ENCODE measurements at regions not wholly inside any gene's neighbourhood (a gene's known extent, or its start where the extent isn't known, plus 50 kb on each side); places are given as distances from the start of the nearest gene placed in this dataset.
"Not testable (repeated sequence)": the region's sequence is repeated elsewhere in the genome, so short reads cannot be mapped to it uniquely, and the experiment has no call there.

GRCh38 chr3:10109-10996, 186.2 kb upstream of the CHL1 start:
- BruUV-seq (replicated peaks); CTCF ChIA-PET; H3K4me3 ChIP-seq (ENCODE audit: insufficient read depth, low read depth, low read length): not testable (repeated sequence)

More at GRCh38 chr3:10109-10996, 186.2 kb upstream of the CHL1 start:
- H3K9me1 ChIP-seq (ENCODE audit: insufficient read depth, low read length); H2AFZ ChIP-seq (replicated peaks; ENCODE audit: low read length, poor library complexity); H3K9ac ChIP-seq (ENCODE audit: low read depth, low read length); H3K14ac ChIP-seq (replicated peaks; ENCODE audit: low read depth, low read length); H3K27ac ChIP-seq (ENCODE audit: insufficient read depth, low read length); H2BK120ac ChIP-seq (ENCODE audit: low read depth, low read length); H4K8ac ChIP-seq (ENCODE audit: low read depth in 2 of 2, low read length in 2 of 2); intact Hi-C loops (cut with micrococcal nuclease); H3K9me3 ChIP-seq (ENCODE audit: control insufficient read depth, insufficient read depth, low read length); H4K5ac ChIP-seq (ENCODE audit: low read depth, low read length); H3K4me1 ChIP-seq (ENCODE audit: control insufficient read depth, insufficient read depth, low read length); H4K20me1 ChIP-seq (ENCODE audit: insufficient read depth, low read length); H3K23ac ChIP-seq (ENCODE audit: low read depth, low read length); ATAC-seq (ENCODE audit: low read depth); H2AK9ac ChIP-seq (replicated peaks; ENCODE audit: low read depth, low read length, poor library complexity); in situ Hi-C loops (cut with MboI; ENCODE audit: low sequenced_read_pairs); H2BK15ac ChIP-seq (ENCODE audit: low read depth, low read length); DNase-seq; H3K79me1 ChIP-seq (ENCODE audit: low read depth in 1 of 2, low read length in 2 of 2); H2AK5ac ChIP-seq (ENCODE audit: low read depth, low read length); dilution Hi-C loops (cut with HindIII; ENCODE audit: low sequenced_read_pairs, unreplicated experiment); H3K27me3 ChIP-seq (ENCODE audit: control insufficient read depth, insufficient read depth, low read length); H3K36me3 ChIP-seq (ENCODE audit: control insufficient read depth, insufficient read depth, low read length); POLR2A ChIA-PET (ENCODE audit: unreplicated experiment); H3K18ac ChIP-seq (ENCODE audit: low read depth, low read length); H3K56ac ChIP-seq (ENCODE audit: extremely low read depth, insufficient read depth, low read length); H3K4me2 ChIP-seq (ENCODE audit: low read depth, low read length); H4K91ac ChIP-seq (ENCODE audit: insufficient read depth, low read depth, low read length); H3K4ac ChIP-seq (ENCODE audit: low read depth, low read length): not testable (repeated sequence)
- no CpG with 5 or more reads among the region's 15 CpGs for WGBS, 2 experiments (ENCODE audit: extremely low coverage in 2 of 2, insufficient read length in 1 of 2)
- H2BK5ac ChIP-seq (ENCODE audit: low read depth, low read length, poor library complexity, severe bottlenecking) = peak overlapping the region; percentile 88
- H2BK20ac ChIP-seq (ENCODE audit: low read depth, low read length) = 0 out of 2 replicates have a peak overlapping the region, but pooled peaks have one; percentile 45
